ENCODE measurements at regions not wholly inside any gene's neighbourhood (a gene's known extent, or its start where the extent isn't known, plus 50 kb on each side); places are given as distances from the start of the nearest gene placed in this dataset.

GRCh38 chr5:153400931-153401330, 89.5 kb upstream of the GRIA1 start:
- no peak for DNase-seq

GRCh38 chr5:153402550-153402949, 87.9 kb upstream of the GRIA1 start:
- no peak for DNase-seq

DNA sequence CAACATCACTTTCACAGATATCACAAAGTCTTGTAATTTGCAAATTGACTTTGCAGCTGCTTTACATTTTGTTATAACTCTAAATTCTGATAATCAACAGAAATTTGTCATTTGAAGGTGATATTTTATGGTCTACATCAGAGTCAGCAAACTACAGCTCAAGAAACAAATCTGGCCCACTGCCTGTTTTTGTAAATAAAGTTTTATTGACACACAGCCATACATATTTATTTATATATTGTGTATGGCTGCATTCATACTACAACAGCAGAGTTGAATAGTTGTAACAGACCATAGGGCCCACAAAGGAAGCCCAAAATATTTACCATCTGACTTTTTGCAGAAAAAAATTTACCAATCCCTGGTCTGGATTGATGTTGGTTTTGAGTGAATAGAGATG, 87.0 kb upstream of the GRIA1 start:
- no peak for DNase-seq

GRCh38 chr5:153404747-153405146, 85.7 kb upstream of the GRIA1 start:
- no peak for DNase-seq

GRCh38 chr5:153421676-153422075, 68.8 kb upstream of the GRIA1 start:
- no peak for DNase-seq

GRCh38 chr5:153425914-153426313, 64.6 kb upstream of the GRIA1 start:
- DNase-seq: no peak

DNA sequence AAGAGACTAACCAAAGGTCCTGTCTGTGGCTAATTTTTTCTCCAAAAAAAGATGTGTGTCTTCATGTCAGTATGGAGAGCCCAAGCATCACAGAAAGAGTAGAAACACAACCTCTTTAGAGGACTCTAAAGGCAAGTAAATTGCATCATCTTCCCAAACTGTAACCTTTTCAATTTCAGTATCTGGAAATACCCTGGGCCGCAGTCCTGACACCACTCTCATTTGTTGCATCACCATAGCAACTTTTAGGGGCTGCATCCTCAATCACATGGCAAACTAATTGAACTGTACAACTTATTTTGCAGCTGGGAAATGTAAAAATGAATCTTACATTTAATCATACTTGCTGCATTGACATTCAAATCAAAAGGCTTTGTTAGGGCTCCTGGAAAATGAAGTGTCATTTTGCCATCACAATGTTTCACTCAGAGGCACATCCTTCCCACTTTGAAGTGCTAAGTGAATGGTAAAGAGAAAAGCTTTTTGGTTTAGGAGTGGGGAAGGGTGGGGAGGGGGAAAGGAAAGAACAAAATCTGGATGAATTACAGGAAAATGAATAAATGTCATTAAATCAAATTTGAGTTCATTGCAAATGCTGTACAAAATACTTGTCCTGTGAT, 60.6 kb upstream of the GRIA1 start:
- DNase-seq: no peak

GRCh38 chr5:153432583-153432982, 57.9 kb upstream of the GRIA1 start:
- no peak for DNase-seq

DNA sequence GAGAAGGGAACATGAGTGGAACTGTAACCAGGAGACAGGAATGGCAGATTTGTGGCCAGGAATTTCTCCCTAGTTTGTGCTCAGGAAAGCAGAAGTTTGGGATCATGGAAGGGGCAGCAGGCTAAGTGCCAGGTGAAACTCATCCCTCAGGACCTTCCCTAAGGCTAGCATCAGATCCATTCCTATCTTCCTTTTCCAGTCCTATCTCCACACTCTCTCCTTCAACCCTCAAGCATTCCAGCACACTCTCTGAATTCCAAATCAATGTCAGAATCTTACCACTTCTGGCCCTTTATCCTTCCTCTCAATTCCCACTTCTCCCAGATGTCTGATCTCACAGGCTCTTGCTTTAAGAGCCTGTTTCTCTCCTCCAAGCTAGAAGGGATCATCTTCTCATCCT, 53.2 kb upstream of the GRIA1 start:
- DNase-seq: no peak

DNA sequence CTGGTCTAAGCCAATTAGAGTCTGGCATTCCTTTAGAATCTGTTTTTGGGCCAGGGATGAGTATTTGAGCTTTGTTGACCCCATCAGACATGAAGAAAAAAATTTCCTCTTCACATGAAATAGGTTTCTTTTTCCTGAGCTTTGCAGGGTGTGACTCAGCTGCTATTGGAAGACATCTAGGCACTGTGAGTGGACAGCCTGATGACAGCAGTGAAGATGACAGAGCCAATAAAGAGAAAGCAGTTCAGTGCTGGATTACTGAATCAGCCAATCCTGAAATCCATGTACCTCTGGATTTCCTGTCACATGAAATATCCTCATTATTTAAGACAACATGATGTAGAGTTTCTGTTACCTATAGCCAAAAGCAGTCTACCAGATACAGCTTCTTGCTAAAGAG, 51.3 kb upstream of the GRIA1 start:
- DNase-seq: no peak

Measured in NCI-H2171 treated with DMSO at 0.1 percent for 48 hours (cell line).